ENCODE measurements at regions not wholly inside any gene's neighbourhood (a gene's known extent, or its start where the extent isn't known, plus 50 kb on each side); places are given as distances from the start of the nearest gene placed in this dataset.
A peak's percentile ranks its signal among the peaks of the same experiment; 100 is the strongest.

DNA sequence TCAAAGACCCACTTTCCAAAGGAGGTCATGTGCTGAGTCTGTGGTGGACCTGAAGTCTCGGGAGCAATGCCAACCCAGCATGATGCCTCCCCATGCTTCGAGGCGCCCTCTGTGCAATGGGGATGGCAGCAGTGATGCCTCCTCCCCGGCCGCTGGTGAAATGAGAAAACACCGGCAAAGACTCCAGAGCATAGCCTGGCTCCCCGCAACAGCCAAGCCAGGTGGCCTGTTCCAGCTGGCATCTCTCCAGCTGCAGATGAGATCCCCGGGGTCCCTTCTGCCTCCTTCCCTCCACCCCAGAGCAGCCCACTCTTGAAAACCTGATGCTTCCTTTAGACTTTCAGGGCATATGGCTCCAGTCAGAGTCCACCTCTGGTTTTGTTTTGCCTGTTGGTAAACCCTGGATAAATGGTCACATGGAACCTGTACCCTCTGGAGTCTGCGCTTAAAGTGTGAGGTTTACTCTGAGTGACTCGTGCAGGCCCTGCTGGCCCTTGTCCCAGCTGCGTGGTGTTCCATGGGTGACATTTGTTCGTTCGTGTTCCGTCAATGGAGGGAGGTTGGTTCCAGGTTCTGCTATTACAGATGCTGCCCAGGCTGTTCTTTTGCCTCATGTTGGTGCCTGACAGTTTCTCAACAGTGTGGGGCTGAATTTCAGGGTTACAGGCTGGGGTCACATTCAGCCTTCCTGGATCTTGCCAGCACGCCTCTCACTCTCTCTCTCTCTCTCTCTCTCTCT, 181.8 kb upstream of the CIBAR2 start:
- no peak for DNase-seq (ENCODE audit: low read depth)

DNA sequence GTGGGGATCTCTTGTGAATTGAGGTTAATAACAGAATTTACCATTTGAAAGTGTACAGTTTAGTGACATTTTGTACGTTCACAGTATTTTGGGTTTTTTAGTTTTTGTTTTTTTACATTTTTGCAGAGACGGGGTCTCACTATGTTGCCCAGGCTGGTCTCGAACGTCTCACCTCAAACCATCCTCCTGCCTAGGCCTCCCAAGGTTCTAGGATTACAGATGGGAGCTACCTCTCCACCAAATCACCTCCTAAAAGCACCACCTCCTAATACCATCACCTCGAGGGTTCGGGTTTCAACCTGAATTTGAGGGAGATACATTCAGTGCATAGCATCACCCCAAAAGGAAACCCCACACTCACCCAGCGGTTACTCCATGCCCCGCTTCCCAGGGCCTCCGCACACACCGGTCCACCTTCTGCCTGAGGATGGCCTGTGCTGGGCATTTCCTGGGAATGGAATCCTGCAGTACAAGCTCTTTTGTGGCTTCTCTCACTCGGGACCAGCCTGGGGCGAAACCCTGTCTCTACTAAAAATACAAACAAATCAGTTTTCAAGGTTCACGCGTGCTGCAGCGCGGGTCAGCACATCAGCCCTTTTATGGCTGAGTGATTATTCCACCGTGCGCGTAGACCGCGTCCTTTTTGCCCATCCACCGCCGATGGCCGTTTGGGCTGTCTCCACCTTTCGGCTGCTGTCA, 182.7 kb upstream of the CIBAR2 start:
- DNase-seq (ENCODE audit: low read depth): no peak

DNA sequence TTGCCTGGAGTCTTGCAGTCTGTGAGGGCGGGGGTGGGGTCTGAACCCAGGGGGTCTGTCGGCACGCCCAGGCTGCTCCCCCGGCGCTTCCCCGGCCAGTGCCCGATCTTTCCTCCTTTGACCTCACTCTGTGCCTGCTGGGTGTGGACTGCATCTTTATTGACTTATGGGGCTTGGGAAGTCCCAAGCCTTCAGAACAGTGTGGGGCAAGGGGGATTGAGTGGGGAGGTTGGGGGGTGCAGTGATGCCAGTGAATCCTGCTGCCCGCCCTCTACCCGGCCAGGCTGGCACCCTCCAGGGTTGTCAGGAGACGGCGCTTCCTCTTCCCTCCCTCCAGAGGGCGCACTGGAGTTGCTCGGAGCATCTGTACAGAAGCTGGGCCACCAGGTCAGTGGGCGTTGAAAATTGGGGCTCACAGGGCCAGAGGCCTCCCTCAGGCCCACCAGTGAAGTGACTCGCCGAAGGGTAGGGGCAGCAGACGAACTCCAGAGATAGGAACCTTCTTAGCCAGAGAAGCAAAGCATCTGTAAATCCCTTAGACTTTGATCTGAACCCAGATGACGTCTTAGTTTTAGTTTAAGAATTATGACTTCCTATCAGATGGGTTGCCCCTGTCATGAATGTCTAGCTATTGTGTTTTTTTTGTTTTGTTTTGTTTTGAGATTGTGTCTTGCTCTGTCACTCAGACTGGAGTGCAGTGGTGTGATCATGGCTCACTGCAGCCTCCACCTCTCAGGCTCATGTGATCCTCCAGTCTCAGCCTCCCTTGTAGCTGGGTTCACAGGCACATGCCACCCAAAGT, 184.8 kb upstream of the CIBAR2 start:
- peak; percentile 32 for DNase-seq (ENCODE audit: low read depth)

DNA sequence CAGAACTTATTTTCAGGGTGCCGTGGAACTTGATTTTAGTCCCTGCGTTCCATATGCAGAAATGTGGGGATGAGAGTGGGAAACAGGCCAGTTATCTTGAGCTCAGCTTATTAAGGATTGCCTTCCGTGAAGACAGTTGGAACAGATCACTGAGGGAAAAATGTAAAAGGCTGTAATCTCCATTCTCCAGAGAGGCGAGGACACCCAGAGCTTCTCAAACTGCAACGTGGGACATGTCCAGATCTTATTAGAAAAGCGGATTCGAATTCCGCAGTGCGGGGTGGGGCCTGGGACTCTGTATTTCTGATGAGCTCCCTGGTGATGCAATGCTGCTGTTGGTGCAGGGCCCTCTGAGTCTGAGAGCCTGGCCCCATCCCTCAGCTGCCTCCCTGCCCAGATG, 185.6 kb upstream of the CIBAR2 start:
- no peak for DNase-seq (ENCODE audit: low read depth)

DNA sequence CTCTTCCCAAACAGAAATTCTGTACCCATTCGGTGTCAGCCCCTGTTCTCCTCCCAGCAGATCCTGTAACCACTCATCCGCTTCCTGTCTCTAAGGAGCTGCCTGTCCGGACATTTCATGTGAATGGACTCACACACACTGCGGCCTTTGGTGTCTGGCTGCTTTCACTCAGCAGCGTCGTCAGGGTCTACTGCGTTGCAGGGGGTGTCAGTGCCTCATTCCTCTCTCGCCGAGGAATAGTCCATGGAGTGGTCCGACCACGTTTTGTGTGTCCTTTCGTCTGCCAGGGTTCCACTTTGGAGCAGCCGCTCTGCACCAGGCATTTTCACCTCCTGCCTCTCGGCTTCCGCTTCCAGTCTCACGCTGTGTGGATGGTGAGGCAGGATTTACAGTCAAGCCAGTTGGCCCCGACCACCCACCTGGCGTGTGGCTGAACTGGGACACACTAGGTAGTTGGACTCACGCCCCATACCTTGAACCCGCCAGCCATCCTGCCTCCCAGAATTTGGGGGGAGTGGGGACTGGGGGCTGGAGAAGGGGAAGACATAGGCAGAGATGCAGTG, 188.2 kb upstream of the CIBAR2 start:
- DNase-seq (ENCODE audit: low read depth): no peak

DNA sequence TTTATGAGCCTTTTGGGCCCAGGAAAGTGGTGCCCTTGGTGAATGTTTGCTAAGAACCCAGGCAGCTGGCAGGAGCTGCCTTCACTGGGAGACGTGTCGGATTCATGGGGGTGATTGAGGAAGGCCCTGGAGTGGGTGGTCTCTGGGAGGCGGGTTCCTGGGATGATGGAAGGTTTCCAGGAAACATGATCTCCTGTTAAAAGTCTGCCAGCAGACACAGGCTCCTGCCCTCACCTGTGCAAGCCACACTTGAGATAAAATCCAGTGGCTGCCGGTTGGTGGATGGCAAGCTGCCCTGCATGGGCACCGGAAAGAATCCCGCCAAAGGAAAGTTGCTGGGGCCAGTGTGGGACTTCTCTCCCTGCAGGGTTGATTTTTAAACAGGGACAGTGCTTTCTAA, 189.0 kb upstream of the CIBAR2 start:
- no peak for DNase-seq (ENCODE audit: low read depth)

DNA sequence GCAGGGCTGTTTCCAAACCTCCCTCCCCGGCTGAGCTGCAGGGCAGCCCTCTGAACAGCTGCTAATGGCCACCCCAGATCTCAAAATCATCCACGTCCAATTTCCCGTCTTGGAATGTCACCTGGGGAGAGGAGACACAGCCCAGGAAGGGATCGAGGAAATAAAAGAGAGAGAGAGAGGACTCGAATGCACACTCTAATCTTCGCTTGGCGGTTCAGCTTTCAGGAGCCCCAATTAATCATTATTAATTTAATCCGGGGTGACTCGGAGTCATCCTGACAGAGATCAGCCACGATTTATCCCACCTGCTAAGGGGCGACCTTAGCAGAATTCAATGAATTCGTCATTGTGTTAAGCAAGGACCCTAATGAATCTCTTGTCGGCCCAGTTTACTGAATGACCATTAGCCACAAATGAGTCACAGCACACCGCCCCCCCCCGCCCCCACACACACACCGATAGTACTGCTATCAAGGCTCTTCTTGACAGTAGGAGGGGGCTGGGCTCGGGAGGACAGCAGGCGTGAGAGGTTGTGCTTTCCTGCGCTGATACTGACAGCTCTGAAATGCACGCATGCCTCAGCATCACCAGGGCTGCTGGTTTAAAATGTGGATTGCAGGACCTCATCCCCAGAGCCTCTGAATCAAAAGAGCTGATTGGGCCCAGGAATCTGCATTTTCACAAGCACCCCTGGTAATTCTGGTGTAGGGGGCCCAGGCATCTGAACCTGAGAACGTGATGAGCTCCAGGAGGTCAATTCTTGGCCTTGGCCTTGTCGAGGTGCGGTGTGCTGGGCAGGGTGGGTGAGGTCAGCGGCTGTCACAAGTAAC, 190.0 kb upstream of the CIBAR2 start:
- DNase-seq (ENCODE audit: low read depth): no peak

DNA sequence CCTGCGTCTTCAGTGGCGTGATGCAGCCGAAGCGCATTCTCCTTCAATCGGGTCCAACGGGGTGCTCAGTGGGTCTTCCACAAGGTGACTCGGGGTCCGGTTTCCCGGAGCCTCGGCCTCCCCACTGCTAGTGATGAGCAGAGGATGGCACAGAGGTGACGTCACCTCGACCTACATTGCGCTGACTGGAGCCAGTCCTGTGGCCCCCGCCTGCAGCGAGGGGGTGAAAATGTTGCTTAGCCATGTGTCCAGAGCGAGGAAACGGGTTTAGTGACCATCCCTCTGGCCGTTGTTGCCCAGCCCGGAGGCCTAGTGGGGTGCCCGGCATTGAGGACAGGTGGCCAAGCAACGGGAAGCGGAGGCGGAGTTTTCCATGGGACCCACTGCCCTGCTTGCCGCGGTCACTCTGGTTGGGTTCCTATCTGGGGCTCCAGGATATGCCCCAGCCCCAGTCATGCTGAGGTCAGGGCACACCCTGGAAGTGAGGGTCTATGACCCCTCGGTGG, 190.6 kb upstream of the CIBAR2 start:
- no peak for DNase-seq (ENCODE audit: low read depth)

DNA sequence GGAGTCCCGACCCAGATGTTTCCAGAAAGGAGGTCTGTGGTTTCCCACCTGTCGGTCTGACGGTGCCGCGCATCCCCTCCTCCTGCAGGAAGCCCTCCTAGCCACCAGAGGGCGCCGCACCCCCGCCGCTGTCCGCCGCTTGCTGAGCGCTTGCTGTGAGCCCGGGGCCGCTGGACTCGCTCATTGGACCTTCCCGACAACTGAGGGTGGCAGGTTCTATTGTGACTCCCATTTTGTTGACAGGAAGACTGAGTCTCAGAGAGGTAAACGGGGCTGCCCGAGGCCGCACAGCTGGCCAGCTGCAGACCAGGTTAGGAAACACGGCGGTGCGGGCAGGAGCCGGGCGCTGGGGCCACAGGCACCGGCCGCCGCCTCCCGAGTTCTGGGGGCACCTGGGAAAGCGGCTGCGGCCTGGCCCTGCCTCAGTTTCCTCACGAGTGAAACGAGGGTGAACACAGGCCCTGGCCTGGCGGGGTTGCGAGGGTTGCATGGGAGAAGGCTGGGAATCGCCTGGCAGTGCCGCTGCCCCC, 191.1 kb upstream of the CIBAR2 start:
- DNase-seq (ENCODE audit: low read depth): peak; percentile 67

DNA sequence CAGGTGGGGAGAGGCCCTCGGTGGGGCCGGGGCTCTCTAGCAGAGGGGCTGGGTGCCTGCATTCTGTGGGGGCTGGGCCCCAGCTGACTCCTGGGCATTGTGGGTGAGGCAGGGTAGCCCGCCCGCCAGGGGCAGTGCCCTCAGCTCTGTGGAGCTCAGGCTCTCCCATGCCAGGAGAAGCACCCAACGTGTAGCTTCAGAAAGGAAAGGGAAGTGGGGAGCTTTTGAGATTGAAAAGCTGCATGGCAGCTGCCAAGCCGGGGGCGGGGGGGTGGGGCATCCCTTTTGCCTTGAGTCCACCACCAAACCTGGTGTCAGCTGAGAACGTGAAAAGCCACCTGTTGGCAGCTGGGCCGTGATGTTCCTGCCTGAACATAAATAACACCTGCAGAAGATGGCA, 192.1 kb upstream of the CIBAR2 start:
- DNase-seq (ENCODE audit: low read depth): no peak

DNA sequence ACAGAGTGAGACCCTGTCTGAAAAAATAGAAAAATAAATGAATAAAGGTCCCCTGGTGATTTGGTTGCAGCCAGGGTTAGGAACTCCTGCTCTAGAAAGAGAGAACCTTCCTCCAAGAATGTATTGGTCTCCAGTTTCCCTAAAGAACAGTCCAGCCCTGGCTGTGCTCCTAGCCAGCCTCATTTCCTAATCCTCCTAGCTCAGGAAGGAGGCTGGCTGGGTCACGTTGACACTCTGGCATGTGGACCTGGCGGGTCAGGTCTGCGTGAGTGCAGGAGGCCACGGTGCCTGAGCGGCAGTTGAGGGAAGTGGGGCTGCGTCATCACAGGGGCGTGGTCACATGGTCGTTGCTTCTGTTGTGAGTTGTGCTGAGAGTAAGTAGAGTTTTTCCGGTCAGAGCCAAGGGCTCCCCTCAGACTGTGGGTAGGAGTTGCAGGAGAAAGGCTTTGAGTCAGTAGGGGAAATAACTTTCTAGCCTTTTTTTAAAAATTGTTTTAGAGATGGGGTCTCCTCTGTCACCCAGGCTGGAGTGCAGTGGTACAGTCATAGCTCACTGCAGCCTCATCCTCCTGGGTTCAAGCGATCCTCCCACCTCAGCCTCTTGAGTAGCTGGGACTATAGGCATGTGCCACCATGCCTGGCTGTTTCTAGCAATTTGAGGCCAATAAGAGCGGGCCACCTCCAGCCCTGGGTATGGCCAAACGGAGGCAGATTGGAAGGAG, 194.0 kb upstream of the CIBAR2 start:
- DNase-seq (ENCODE audit: low read depth): peak; percentile 57

DNA sequence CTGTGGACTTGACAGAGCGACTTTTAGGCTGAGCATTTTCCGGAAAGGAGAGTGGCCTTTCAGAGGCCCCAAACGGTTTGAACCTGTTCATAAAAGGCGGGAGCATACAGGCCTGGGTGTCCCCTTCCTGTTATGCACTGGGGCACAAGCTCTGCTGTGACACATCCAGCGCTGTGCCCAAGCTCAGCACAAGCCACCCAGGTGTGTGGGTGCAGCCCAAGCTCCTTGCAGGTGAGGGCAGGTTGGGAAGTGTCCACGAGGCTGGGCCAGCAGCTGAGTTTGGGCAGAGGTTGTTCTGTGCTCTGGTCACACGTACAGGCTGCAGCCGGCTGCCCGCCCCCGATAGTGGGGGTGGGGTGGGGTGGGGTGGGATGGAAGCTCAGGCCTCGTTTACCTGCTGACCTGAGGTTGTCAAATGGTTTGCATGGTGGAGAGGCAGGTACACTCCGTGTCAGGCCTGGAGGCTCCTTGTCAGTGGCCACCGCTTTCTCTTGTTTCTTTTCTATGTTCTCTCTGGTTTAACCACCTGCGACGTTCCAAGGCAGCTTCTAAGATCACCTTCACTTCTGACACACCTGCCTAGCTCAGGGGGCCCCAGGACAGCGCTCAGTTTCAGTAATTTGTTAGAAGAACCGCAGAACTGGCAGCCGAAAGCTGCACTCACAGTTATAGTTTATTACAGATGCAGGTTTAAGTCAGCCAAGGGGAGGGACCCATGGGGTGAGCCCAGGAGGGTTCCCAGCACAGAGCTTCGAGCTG, 194.7 kb upstream of the CIBAR2 start:
- DNase-seq (ENCODE audit: low read depth): no peak

DNA sequence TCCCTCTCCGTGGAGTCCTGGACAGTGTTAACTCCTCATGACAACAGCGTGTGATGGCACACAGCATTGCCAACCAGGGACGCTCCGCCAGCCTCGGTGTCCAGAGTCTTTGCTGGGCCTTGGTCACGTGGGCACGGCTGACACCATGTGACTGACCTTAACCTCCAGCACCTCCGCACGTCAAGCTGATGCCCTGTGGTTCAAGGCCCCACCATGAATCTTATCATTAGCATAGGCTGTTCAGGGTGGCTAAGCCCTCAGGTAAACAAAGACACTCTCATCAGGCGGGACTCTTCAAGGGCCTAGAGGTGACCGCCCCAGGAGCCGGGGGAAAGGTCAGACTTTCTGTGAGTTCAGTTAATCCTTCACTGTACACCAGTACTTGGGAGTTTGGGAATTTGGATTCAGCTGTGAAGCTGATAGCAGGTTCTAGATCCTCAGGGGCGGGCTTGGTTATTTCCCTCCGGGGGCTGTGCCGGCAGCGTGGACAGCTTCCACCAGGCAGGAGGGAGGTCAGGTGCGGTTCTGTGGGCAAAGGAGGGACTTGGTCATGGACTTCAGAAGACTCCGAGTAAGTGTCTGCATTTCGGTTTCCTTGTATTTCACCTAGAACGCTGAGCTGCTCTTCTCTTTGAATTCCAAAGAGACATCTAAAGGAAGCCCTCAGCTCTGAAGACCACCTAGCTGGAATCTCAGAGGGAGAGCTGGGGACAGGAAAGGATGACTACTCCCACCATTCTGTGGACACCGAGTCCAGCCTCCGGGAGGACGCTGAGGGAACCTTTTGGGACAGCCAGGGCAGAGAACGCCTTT, 195.5 kb upstream of the CIBAR2 start:
- no peak for DNase-seq (ENCODE audit: low read depth)

DNA sequence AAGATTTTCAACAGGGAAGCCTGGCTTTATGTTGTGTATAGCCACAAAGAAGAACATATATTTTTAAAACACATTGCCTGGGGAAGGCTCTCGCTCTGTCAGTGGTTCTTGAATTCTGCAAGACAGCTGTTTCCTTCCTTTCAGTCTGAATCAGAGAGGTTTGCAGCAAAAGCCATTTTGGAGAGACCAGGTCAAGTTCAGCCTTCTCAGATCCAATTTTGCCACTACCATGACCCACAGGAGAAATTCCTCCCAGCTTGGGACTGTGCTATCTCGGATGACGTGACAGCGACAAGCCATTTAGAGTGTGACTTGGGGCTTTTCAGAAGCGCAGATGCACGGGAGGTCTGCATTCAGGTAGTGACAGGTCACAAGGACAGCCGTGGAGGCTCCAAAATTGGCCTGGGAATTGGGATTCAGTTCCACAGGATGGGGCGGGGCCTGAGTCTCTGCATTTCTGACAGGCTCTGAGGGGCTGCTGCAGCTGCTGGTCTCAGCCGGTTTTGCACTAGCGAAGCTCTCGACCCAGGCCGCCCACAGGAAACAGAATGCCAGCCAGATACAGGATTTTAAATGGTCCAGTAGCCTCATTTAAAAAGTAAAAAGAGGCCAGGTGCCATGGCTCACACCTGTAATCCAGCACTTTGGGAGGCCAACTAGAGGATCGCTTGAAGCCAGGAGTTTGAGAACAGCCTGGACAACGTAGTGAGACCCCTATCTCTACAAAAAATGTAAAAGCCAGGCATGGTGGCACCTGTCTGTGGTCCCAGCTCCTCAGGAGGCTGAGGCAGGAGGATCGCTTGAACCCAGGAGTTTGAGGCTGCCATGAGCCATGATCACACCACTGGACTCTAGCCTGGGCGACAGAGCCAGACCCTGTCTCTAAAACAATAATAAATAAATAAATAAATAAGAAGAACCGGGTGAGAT, 196.6 kb upstream of the CIBAR2 start:
- no peak for DNase-seq (ENCODE audit: low read depth)

DNA sequence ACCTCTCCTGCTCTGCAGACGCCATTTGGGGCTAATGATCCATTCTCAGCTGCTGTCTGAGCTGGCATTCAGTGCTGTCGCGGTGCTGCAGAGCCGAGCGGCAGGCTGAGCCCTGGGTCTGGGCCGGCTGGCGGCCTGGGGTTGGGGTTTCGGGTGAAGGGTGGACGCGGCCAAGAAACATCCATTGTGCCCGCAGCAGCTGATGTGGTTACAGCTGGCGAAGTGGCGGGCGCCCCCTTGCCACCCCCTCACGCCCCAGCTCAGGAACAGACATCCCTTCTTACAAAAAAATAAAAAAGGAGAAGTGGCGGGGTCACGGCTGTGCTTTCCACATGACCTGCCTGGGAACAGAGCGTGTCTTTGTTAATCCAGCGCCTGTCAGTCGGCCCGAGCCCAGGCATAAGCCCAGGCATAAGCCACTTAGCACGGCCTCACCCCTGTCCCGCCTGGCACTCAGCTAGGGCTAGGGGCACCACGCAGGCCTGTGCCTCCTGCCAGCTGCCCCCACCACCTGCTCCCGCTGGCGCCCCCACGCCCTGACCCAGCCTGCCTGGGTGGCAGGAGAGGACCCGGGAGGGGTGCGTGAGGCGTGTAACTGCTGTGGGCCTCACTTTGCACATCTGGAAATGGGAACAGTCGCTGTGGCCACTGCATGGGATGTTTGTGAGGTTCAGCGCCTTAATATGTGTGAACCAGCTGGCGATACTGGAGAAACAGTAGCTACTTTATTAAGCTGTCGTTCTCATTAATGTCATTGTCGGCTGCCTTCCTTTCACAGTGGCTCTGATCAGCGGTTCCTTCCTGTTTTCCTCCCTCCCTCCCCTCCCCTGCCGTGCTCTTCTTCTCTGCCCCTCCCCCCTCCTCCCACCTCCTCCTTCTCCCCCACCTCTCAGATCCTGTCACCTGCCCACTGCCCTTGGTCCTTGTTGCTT, 197.7 kb upstream of the CIBAR2 start:
- DNase-seq (ENCODE audit: low read depth): no peak

DNA sequence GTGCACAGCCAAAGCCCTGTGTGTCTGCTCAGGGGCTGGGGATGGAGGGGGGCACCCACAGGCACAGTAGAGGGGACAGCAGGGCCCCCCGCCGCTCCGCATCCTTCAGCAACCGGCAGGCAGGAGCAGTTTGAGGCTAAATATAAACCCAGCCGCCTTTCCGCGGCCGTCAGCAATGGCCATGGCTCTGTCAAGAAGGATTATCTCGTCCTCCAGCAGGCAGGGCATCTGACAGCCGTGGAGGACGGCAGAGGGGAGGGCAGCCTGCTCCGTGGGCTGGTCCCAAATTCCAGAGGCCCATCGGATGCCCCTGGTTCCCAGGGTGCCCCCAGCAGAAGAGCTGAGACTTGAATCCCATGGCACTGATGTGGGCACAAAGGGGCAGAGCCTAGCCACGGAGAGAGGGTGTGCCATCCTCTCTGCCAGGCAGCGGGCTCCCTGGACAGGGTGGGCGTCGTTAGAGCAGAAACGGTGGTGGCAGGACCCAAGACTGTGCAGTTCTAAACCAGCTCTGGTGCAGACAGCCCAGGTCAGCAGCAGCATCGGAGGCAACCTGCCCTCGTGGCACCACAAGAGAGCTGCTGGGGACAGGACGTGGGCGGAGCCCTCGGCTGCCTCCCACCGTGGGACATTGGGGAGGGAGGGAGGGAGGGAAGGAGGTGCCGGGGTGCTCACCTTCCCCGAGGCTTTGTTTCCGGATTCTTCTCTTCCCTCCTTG, 198.8 kb upstream of the CIBAR2 start:
- DNase-seq (ENCODE audit: low read depth): no peak
